Vagina (tissue), 2 donors: ENCODE measurements at regions not wholly inside any gene's neighbourhood (a gene's known extent, or its start where the extent isn't known, plus 50 kb on each side); places are given as distances from the start of the nearest gene placed in this dataset.
"Not testable (repeated sequence)": the region's sequence is repeated elsewhere in the genome, so short reads cannot be mapped to it uniquely, and the experiment has no call there.

Source experiments
- DNase-seq, 2 donors: peaks; one replicate each; pipeline ENCODE4 v3.0.0-alpha.2; 2017; ENCODE audit errors: extremely low spot score in 2 of 2
- H3K27ac ChIP-seq: fragments of 200-600 bp; sonication (generic); one replicate; pipeline ENCODE4 v1.5.1; 2019
- H3K27me3 ChIP-seq: fragments of 200-600 bp; sonication (generic); one replicate; pipeline ENCODE4 v1.5.1; 2019
- H3K36me3 ChIP-seq, 2 donors: fragments of 200-600 bp; sonication (generic); one replicate each; pipeline ENCODE4 v1.5.1; 2017 to 2019
- H3K4me1 ChIP-seq: fragments of 200-600 bp; sonication (generic); one replicate; pipeline ENCODE4 v1.5.1; 2019
- H3K4me3 ChIP-seq, 2 donors: fragments of 200-600 bp; sonication (generic); 1 replicate in 1 of 2; 2 replicates in 1 of 2; pipeline ENCODE4 v1.5.1; 2016 to 2019
- H3K9me3 ChIP-seq: fragments of 200-600 bp; sonication (generic); one replicate; pipeline ENCODE4 v1.5.1; 2019
- CTCF ChIP-seq, 3 experiments: fragments of 450-650 bp in 2 of 3; fragments of 200-600 bp in 1 of 3; sonication (generic) in 1 of 3; IDR thresholded peaks; one replicate each; pipeline ENCODE4 v1.5.1; 2017 to 2019; ENCODE audit warnings: antibody characterized with exemption in 3 of 3, mild to moderate bottlenecking in 2 of 3, moderate library complexity in 2 of 3
- POLR2A ChIP-seq, 2 donors: fragments of 450-650 bp; IDR thresholded peaks; one replicate each; pipeline ENCODE4 v1.6.1; 2017; ENCODE audit warnings: antibody characterized with exemption in 2 of 2, mild to moderate bottlenecking in 2 of 2, moderate library complexity in 2 of 2
- POLR2AphosphoS5 ChIP-seq, 2 donors: sonication (generic); formaldehyde crosslinking; IDR thresholded peaks; one replicate each; pipeline ENCODE4 v1.9.0; 2017; ENCODE audit warnings: antibody characterized with exemption in 2 of 2, mild to moderate bottlenecking in 2 of 2, low read depth in 1 of 2; ENCODE audit not compliant: insufficient read depth in 1 of 2
- intact Hi-C: fragments of 100-400 bp; cut with DNase I; formaldehyde crosslinking; loops from one replicate; pipeline ENCODE4 v1.15.1; 2023

DNA sequence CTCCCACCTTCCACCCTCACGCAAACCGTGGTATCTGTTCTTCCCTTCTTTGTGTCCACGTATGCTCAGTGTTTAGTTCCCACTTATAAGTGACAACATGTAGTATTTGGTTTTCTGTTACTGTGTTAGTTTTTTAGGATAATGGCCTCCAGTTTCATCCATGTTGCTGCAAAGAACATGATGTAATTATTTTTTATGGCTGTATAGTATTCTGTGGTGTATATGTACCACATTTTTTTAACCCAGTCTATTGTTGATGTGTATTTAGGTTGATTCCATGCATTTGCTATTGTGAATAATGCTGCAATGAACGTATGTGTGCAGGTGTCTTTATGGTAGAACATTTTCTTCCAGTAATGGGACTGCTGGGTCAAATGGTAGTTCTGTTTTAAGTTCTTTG lies 228.1 kb downstream of the FBXO8 start:
- no peaks in the 10 kb centered on the region for H3K27me3 ChIP-seq
- DNase-seq: no peak
- H3K27ac ChIP-seq: no peak overlapping the region
- TF ChIP-seq CTCF (IDR thresholded peaks at IDR 0.05) (no peak), POLR2AphosphoS5 (IDR thresholded peaks at IDR 0.05; ENCODE audit: insufficient read depth in 1 of 2, low read depth in 1 of 2) (no peak), POLR2A (IDR thresholded peaks at IDR 0.05) (no peak)
- H3K4me1 ChIP-seq: no peaks in the 10 kb centered on the region
- no peaks in the 10 kb centered on the region for H3K36me3 ChIP-seq
- H3K9me3 ChIP-seq: no peaks in the 10 kb centered on the region
- intact Hi-C loops: no loop called here
- no peak overlapping the region for H3K4me3 ChIP-seq

DNA sequence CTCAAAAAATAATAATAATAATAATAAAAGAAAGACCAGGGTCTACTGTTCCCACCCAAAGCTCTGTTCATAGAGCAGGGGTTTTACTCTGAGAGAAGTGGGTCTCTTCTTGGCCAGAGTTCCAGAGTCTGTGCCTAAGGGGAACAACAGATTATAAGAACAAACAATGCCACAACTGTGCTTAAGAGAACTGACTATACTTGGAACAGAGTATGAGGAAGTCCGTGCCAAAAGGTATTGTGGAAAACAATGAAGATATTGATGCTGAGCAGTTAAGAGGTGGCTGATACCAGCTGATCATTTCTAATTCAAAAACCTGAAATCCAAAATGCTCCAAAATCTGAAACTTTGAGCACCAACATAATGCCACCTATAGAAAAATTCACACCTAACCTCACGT lies 229.6 kb downstream of the FBXO8 start:
- no peak for DNase-seq
- Histone ChIP-seq H3K4me1 (no peaks in the 10 kb centered on the region), H3K9me3 (no peaks in the 10 kb centered on the region), H3K27ac (no peak overlapping the region), H3K36me3 (no peaks in the 10 kb centered on the region), H3K4me3 (no peak overlapping the region), H3K27me3 (no peaks in the 10 kb centered on the region)
- TF ChIP-seq POLR2AphosphoS5 (IDR thresholded peaks at IDR 0.05; ENCODE audit: insufficient read depth in 1 of 2, low read depth in 1 of 2): no peak
- no peak for TF ChIP-seq CTCF (IDR thresholded peaks at IDR 0.05)
- TF ChIP-seq POLR2A (IDR thresholded peaks at IDR 0.05): no peak
- intact Hi-C loops: no loop called here

- Histone ChIP-seq H3K9me3 (no peaks in the 10 kb centered on the region), H3K27ac (no peak overlapping the region), H3K36me3 (no peaks in the 10 kb centered on the region), H3K27me3 (no peaks in the 10 kb centered on the region), H3K4me3 (no peak overlapping the region), H3K4me1 (no peaks in the 10 kb centered on the region)
- intact Hi-C loops: no loop called here
- TF ChIP-seq POLR2AphosphoS5 (IDR thresholded peaks at IDR 0.05; ENCODE audit: insufficient read depth in 1 of 2, low read depth in 1 of 2) (no peak), POLR2A (IDR thresholded peaks at IDR 0.05) (no peak), CTCF (IDR thresholded peaks at IDR 0.05) (no peak)
- no peak for DNase-seq
Measured at GRCh38 chr4:174047363-174047762, 236.1 kb downstream of the FBXO8 start.

DNA sequence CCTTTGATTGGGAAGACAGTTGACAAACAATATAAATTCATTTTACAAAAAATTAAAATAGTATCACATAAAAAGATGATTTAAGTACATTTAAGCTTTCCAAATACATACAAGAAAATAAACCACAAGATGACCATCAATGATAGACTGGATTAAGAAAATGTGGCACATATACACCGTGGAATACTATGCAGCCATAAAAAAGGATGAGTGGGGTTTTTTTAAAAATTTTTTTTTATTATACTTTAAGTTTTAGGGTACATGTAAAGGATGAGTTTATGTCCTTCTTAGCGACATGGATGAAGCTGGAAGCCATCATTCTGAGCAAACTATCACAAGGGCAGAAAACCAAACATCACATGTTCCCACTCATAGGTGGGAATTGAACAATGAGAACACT lies 237.6 kb downstream of the FBXO8 start:
- H3K36me3 ChIP-seq, DNase-seq, intact Hi-C loops, H3K27ac ChIP-seq, H3K4me1 ChIP-seq, H3K27me3 ChIP-seq, H3K4me3 ChIP-seq, H3K9me3 ChIP-seq: not testable (repeated sequence)

DNA sequence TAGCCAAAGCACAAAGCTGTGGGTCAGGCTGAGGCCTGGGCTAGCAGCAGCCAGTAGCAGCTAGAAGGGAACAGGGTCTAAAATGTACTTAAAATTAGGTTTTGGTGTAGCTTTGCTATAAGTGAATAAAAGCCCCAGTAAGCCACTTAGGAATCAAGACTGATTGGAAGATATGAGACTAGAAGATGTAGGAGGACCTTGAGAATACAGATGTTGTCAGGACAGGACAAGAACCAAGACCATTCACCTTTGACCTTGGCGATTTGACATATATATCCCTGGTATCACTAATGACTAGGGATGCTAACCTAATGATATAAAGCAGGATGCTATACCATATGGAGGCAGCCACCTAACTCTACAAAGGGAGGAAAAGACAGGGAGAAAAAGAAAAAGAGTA lies 238.1 kb downstream of the FBXO8 start:
- Histone ChIP-seq H3K27me3 (no peaks in the 10 kb centered on the region), H3K4me3 (no peak overlapping the region), H3K27ac (no peak overlapping the region), H3K36me3 (no peaks in the 10 kb centered on the region), H3K4me1 (no peaks in the 10 kb centered on the region), H3K9me3 (no peaks in the 10 kb centered on the region)
- intact Hi-C loops: no loop called here
- TF ChIP-seq CTCF (IDR thresholded peaks at IDR 0.05): no peak
- no peak for TF ChIP-seq POLR2AphosphoS5 (IDR thresholded peaks at IDR 0.05; ENCODE audit: insufficient read depth in 1 of 2, low read depth in 1 of 2)
- no peak for TF ChIP-seq POLR2A (IDR thresholded peaks at IDR 0.05)
- no peak for DNase-seq

GRCh38 chr4:174041555-174042105 lies 241.8 kb downstream of the FBXO8 start:
- H3K4me1 ChIP-seq: no peaks in the 10 kb centered on the region

More at GRCh38 chr4:174041555-174042105, 241.8 kb downstream of the FBXO8 start:
- no peaks in the 10 kb centered on the region for H3K9me3 ChIP-seq
- H3K27ac ChIP-seq: no peak overlapping the region
- DNase-seq: no peak
- H3K27me3 ChIP-seq: no peaks in the 10 kb centered on the region
- no peak overlapping the region for H3K4me3 ChIP-seq
- intact Hi-C loops: no loop called here
- no peaks in the 10 kb centered on the region for H3K36me3 ChIP-seq
- TF ChIP-seq POLR2A (IDR thresholded peaks at IDR 0.05) (no peak), CTCF (IDR thresholded peaks at IDR 0.05) (no peak), POLR2AphosphoS5 (IDR thresholded peaks at IDR 0.05; ENCODE audit: insufficient read depth in 1 of 2, low read depth in 1 of 2) (no peak)
